ENCODE measurements at regions not wholly inside any gene's neighbourhood (a gene's known extent, or its start where the extent isn't known, plus 50 kb on each side); places are given as distances from the start of the nearest gene placed in this dataset.

DNA sequence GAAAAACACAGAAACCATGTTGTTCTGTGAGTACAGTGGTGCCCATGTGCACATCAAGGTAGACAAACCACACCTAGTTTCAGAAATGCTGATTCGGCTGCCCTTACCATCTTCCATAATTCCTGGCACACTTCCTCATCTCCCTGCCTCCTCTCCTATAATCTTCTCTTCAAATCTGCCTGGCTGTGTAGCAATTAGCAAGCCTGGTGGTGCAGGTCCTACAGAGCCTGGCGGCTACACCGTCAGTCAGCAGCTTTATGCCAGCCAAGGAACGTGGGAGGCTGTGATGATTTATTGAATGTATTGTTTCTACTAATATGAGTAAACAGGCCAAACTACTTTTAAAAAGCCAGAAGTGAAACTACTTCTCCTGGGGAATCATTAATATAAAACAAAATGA is 106.8 kb downstream of the SEMA6D start:
- Histone ChIP-seq H3K36me3 (ENCODE audit: control insufficient read depth in 2 of 2, insufficient read depth in 2 of 2, low read length in 2 of 2) (no peaks in the 10 kb centered on the region), H3K27me3 (ENCODE audit: control insufficient read depth in 2 of 2, insufficient read depth in 2 of 2, low read length in 2 of 2) (no peaks in the 10 kb centered on the region), H3K9ac (ENCODE audit: low read depth in 1 of 2, low read length in 2 of 2) (no peak overlapping the region), H3K4me3 (ENCODE audit: low read length in 2 of 2) (no peak overlapping the region), H3K9me3 (ENCODE audit: control insufficient read depth in 2 of 2, low read length in 2 of 2) (no peaks in the 10 kb centered on the region), H3K27ac (ENCODE audit: low read depth in 2 of 2, low read length in 2 of 2) (no peak overlapping the region), H3K4me1 (ENCODE audit: control insufficient read depth in 2 of 2, insufficient read depth in 2 of 2, low read length in 2 of 2) (no peaks in the 10 kb centered on the region)

DNA sequence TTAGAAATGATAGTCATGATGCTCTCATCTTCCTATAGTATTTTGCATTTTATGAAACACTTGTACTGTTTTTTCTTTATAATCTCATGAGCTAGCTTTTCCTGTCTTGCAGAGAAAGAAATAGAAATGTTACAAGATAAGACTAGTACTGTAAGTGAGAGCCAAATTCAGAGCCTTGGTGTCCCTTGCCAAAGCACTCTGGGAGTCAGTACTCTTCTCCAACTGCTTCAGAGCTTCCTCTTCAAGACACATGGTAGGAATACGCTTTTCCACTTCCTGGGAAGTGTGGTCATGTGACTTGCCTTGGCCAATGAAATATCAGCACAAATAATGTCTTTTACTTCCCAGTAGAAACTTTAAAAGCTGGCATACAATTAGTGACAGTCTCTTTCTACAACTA is 112.4 kb downstream of the SEMA6D start:
- Histone ChIP-seq H3K4me1 (ENCODE audit: control insufficient read depth in 2 of 2, insufficient read depth in 2 of 2, low read length in 2 of 2) (no peaks in the 10 kb centered on the region), H3K4me3 (ENCODE audit: low read length in 2 of 2) (no peak overlapping the region), H3K9ac (ENCODE audit: low read depth in 1 of 2, low read length in 2 of 2) (no peak overlapping the region), H3K36me3 (ENCODE audit: control insufficient read depth in 2 of 2, insufficient read depth in 2 of 2, low read length in 2 of 2) (no peaks in the 10 kb centered on the region), H3K27ac (ENCODE audit: low read depth in 2 of 2, low read length in 2 of 2) (no peak overlapping the region), H3K27me3 (ENCODE audit: control insufficient read depth in 2 of 2, insufficient read depth in 2 of 2, low read length in 2 of 2) (no peaks in the 10 kb centered on the region), H3K9me3 (ENCODE audit: control insufficient read depth in 2 of 2, low read length in 2 of 2) (no peaks in the 10 kb centered on the region)

DNA sequence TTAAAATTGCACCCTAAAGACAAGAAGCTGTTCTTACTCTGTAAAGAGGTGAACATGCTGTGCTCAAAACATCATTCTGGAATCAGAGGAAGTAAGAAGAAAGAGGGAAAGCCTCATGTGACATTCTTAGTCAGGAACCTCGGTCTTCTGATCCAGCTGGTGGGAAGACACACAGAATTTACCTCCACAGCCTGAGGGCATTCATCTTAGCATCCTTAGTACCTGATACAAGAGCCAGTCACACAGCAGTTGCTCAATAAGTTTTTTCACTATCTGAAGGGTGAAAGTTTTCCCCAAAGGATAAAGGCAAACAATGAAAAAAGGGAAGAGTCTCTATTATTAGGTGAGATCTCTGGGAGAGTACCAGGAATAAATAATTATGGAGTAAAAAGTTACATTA is 116.8 kb downstream of the SEMA6D start:
- no peak overlapping the region for H3K9ac ChIP-seq (ENCODE audit: low read depth in 1 of 2, low read length in 2 of 2)
- H3K36me3 ChIP-seq (ENCODE audit: control insufficient read depth in 2 of 2, insufficient read depth in 2 of 2, low read length in 2 of 2): no peaks in the 10 kb centered on the region
- H3K9me3 ChIP-seq (ENCODE audit: control insufficient read depth in 2 of 2, low read length in 2 of 2): no peaks in the 10 kb centered on the region
- no peaks in the 10 kb centered on the region for H3K4me1 ChIP-seq (ENCODE audit: control insufficient read depth in 2 of 2, insufficient read depth in 2 of 2, low read length in 2 of 2)
- no peak overlapping the region for H3K4me3 ChIP-seq (ENCODE audit: low read length in 2 of 2)
- no peaks in the 10 kb centered on the region for H3K27me3 ChIP-seq (ENCODE audit: control insufficient read depth in 2 of 2, insufficient read depth in 2 of 2, low read length in 2 of 2)
- H3K27ac ChIP-seq (ENCODE audit: low read depth in 2 of 2, low read length in 2 of 2): no peak overlapping the region

DNA sequence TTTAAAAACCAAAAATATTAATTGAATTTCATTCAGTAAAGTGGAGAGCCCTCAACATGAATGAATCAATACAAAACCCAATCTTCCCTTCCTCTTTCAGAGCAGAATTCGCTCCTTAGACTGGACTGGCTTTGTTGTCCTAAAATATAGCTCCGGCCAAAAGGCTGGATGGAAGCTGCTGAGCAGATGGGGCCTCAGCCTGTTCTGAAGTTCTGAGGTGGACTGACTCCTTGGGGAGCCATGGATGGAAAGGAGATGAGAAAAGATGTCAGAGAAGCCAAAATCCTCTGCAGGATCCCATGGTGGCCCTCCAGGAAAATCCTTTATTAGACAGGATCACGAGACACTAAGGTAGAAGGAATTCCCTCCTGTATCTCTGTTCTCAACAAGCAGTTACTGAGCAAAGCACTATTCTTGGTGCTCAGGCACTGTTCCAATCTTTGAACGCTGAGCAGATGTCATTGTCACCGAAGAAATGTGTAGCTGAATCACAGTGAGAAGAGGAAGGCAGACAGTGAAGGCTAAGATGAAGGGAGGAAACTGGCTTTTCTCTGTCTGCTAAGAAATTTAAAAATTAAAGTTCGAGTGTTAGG is 122.0 kb downstream of the SEMA6D start:
- H3K4me3 ChIP-seq (ENCODE audit: low read length in 2 of 2): no peak overlapping the region
- no peaks in the 10 kb centered on the region for H3K27me3 ChIP-seq (ENCODE audit: control insufficient read depth in 2 of 2, insufficient read depth in 2 of 2, low read length in 2 of 2)
- no peaks in the 10 kb centered on the region for H3K36me3 ChIP-seq (ENCODE audit: control insufficient read depth in 2 of 2, insufficient read depth in 2 of 2, low read length in 2 of 2)
- no peaks in the 10 kb centered on the region for H3K4me1 ChIP-seq (ENCODE audit: control insufficient read depth in 2 of 2, insufficient read depth in 2 of 2, low read length in 2 of 2)
- no peak overlapping the region for H3K27ac ChIP-seq (ENCODE audit: low read depth in 2 of 2, low read length in 2 of 2)
- H3K9ac ChIP-seq (ENCODE audit: low read depth in 1 of 2, low read length in 2 of 2): no peak overlapping the region
- H3K9me3 ChIP-seq (ENCODE audit: control insufficient read depth in 2 of 2, low read length in 2 of 2): no peaks in the 10 kb centered on the region

DNA sequence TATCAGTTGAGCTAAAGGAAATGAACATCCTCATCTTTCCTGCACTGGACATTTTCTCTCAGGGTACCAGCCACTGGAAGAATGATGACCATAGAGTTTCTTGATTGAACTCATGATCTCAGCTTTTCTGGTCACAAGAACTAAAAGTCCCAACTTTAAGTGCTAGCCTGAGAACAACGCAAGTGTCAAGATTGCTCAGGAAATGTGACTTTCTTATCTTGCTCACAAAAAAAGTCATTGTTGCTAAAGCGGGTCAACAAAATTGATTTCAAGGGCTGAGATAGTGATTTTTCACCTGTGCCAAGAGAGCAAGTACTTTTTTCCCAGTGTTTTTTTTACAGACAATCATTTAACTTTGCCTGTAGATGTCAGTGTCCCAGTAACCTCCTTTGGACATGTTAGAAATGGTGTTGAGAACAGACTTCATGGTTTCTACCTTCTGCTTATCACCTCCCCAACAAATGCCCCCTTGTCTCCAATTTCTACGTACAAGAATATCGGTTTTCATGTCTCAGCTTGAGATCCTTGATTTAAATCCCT is 125.9 kb downstream of the SEMA6D start:
- no peak overlapping the region for H3K27ac ChIP-seq (ENCODE audit: low read depth in 2 of 2, low read length in 2 of 2)
- no peak overlapping the region for H3K9ac ChIP-seq (ENCODE audit: low read depth in 1 of 2, low read length in 2 of 2)
- no peaks in the 10 kb centered on the region for H3K27me3 ChIP-seq (ENCODE audit: control insufficient read depth in 2 of 2, insufficient read depth in 2 of 2, low read length in 2 of 2)
- H3K4me1 ChIP-seq (ENCODE audit: control insufficient read depth in 2 of 2, insufficient read depth in 2 of 2, low read length in 2 of 2): no peaks in the 10 kb centered on the region
- H3K36me3 ChIP-seq (ENCODE audit: control insufficient read depth in 2 of 2, insufficient read depth in 2 of 2, low read length in 2 of 2): no peaks in the 10 kb centered on the region
- H3K4me3 ChIP-seq (ENCODE audit: low read length in 2 of 2): no peak overlapping the region
- no peaks in the 10 kb centered on the region for H3K9me3 ChIP-seq (ENCODE audit: control insufficient read depth in 2 of 2, low read length in 2 of 2)

DNA sequence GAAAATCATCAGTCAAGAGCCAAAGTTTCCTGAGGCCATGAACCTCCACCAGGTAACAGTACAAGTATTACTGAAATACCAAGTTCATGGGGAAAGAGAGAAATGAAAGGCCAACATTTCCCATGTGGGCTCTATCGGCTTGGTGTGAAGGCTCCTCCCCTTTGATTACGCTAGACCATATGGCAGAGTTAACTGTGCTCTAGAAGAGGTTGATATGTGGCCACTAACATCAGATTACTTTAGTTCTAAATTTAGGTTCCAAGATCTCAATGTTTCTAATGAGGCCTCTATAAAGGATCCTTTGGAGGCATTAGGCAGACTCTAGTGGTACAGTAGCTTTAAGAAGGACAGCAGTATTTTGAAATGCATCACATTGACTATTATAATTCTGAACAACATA is 127.1 kb downstream of the SEMA6D start:
- Histone ChIP-seq H3K36me3 (ENCODE audit: control insufficient read depth in 2 of 2, insufficient read depth in 2 of 2, low read length in 2 of 2) (no peaks in the 10 kb centered on the region), H3K27me3 (ENCODE audit: control insufficient read depth in 2 of 2, insufficient read depth in 2 of 2, low read length in 2 of 2) (no peaks in the 10 kb centered on the region), H3K4me3 (ENCODE audit: low read length in 2 of 2) (no peak overlapping the region), H3K27ac (ENCODE audit: low read depth in 2 of 2, low read length in 2 of 2) (no peak overlapping the region), H3K4me1 (ENCODE audit: control insufficient read depth in 2 of 2, insufficient read depth in 2 of 2, low read length in 2 of 2) (no peaks in the 10 kb centered on the region), H3K9me3 (ENCODE audit: control insufficient read depth in 2 of 2, low read length in 2 of 2) (no peaks in the 10 kb centered on the region), H3K9ac (ENCODE audit: low read depth in 1 of 2, low read length in 2 of 2) (no peak overlapping the region)

DNA sequence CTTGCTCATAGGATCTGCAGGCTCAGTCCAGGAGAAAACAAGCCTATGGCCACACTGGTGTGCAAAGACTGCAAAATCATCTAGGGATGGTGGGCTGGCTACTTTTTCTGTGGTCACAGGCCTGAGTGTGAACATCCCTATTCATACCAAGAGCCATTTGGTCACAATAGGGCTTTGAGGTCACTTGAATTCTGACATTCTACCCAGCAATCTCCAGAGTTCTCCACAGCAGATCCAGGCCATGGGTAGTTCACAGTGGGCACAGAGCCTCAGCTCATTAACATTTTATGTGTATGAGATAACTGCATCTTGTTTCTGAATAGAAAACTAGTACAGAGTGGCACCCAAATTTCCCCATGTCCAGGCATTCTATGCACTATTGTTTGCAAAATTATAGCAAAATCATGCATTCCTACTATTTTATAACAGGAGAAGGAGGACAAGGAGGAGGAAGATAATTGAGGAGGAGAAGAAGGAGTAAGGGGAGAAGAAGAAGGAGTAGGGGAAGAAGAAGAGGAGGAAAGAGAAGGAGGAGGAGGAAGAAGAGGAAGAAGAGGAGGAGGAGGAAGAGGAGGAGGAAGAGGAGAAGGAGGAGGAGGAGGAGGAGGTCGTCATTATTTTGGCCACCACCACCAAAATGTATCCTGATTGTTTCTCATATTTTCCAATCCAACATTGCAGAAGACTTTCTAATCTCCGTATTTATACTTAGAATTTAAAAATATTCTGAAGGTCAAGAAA is 129.0 kb downstream of the SEMA6D start:
- H3K4me3 ChIP-seq (ENCODE audit: low read length in 2 of 2): no peak overlapping the region
- H3K36me3 ChIP-seq (ENCODE audit: control insufficient read depth in 2 of 2, insufficient read depth in 2 of 2, low read length in 2 of 2): no peaks in the 10 kb centered on the region
- H3K4me1 ChIP-seq (ENCODE audit: control insufficient read depth in 2 of 2, insufficient read depth in 2 of 2, low read length in 2 of 2): no peaks in the 10 kb centered on the region
- H3K9ac ChIP-seq (ENCODE audit: low read depth in 1 of 2, low read length in 2 of 2): no peak overlapping the region
- H3K27me3 ChIP-seq (ENCODE audit: control insufficient read depth in 2 of 2, insufficient read depth in 2 of 2, low read length in 2 of 2): no peaks in the 10 kb centered on the region
- H3K27ac ChIP-seq (ENCODE audit: low read depth in 2 of 2, low read length in 2 of 2): no peak overlapping the region
- H3K9me3 ChIP-seq (ENCODE audit: control insufficient read depth in 2 of 2, low read length in 2 of 2): no peaks in the 10 kb centered on the region

DNA sequence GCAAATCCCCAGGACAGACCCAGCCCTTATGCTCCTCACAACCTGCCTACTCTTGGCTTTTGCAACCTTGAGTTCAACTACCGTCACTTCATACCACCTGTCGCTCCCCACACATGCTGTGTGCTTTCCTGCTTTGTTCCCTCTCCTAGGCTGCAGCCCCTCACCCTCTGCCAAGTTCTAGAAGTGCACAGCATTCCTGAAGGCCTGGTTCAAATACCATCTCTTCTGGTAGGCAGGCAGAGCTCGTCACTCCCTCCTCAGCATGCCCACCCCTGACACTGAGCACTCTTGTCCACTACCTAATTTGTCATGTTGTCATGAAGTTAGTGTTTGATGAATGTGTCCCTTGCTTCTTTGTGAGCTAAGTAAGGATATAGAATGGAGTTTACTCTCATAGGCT is 129.6 kb downstream of the SEMA6D start:
- no peaks in the 10 kb centered on the region for H3K4me1 ChIP-seq (ENCODE audit: control insufficient read depth in 2 of 2, insufficient read depth in 2 of 2, low read length in 2 of 2)
- no peaks in the 10 kb centered on the region for H3K27me3 ChIP-seq (ENCODE audit: control insufficient read depth in 2 of 2, insufficient read depth in 2 of 2, low read length in 2 of 2)
- H3K36me3 ChIP-seq (ENCODE audit: control insufficient read depth in 2 of 2, insufficient read depth in 2 of 2, low read length in 2 of 2): no peaks in the 10 kb centered on the region
- H3K27ac ChIP-seq (ENCODE audit: low read depth in 2 of 2, low read length in 2 of 2): no peak overlapping the region
- no peak overlapping the region for H3K9ac ChIP-seq (ENCODE audit: low read depth in 1 of 2, low read length in 2 of 2)
- H3K4me3 ChIP-seq (ENCODE audit: low read length in 2 of 2): no peak overlapping the region
- no peaks in the 10 kb centered on the region for H3K9me3 ChIP-seq (ENCODE audit: control insufficient read depth in 2 of 2, low read length in 2 of 2)

DNA sequence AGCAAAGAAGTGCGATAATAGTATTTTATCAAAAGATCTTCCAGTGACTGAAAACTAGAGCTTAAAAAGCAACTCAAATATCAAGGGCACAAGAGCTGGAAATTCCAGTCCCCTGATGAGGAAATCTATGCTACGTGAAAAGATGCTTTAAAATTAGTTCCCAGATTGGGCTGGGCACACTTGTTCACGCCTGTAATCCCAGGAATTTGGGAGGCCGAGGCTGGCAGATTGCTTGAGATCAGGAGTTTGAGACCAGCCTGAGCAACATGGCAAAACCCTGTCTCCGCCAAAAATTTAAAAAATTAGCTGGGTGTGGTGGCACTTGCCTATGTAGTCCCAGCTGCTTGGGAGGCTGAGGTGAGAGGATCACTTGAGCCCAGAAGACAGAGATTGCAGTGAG is 138.8 kb downstream of the SEMA6D start:
- Histone ChIP-seq H3K9me3 (ENCODE audit: control insufficient read depth in 2 of 2, low read length in 2 of 2) (no peaks in the 10 kb centered on the region), H3K4me3 (ENCODE audit: low read length in 2 of 2) (no peak overlapping the region), H3K9ac (ENCODE audit: low read depth in 1 of 2, low read length in 2 of 2) (no peak overlapping the region), H3K4me1 (ENCODE audit: control insufficient read depth in 2 of 2, insufficient read depth in 2 of 2, low read length in 2 of 2) (no peaks in the 10 kb centered on the region), H3K36me3 (ENCODE audit: control insufficient read depth in 2 of 2, insufficient read depth in 2 of 2, low read length in 2 of 2) (no peaks in the 10 kb centered on the region), H3K27ac (ENCODE audit: low read depth in 2 of 2, low read length in 2 of 2) (no peak overlapping the region), H3K27me3 (ENCODE audit: control insufficient read depth in 2 of 2, insufficient read depth in 2 of 2, low read length in 2 of 2) (no peaks in the 10 kb centered on the region)

DNA sequence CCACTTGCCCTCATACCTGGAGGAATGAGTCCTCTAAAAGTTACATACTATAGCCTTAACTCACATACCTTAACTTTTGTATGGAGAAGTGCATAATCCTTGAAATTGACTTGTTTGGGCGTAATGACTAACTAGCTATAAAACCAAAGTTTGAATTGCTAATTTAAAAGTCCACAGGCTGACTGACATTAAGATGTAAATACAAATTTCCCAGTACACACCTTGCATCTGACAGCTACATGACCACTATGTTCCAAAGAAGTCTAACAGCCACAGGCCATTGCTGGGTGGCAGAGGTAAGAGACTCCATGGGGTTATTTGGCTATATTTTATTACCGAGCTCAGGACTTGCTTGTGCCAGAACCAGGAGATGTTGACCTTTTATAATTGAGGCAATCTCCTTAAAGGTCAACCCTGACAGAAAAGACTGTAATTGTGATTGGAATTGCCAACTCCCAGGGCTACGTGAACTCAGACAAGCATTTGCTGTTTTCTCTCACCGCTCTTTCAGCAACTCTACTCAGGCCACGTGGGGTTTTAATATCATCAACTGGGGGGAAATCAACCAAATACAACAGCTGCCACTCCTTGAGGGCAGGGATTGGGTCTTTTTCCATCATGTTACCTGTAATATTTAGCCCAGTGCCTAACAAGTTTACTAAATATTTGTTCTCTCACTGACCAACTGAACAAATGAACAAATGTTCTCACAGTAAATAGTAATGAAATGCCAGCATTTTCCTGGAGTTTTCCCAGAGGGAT is 139.9 kb downstream of the SEMA6D start:
- no peaks in the 10 kb centered on the region for H3K27me3 ChIP-seq (ENCODE audit: control insufficient read depth in 2 of 2, insufficient read depth in 2 of 2, low read length in 2 of 2)
- H3K4me3 ChIP-seq (ENCODE audit: low read length in 2 of 2): no peak overlapping the region
- no peak overlapping the region for H3K27ac ChIP-seq (ENCODE audit: low read depth in 2 of 2, low read length in 2 of 2)
- no peaks in the 10 kb centered on the region for H3K9me3 ChIP-seq (ENCODE audit: control insufficient read depth in 2 of 2, low read length in 2 of 2)
- H3K9ac ChIP-seq (ENCODE audit: low read depth in 1 of 2, low read length in 2 of 2): no peak overlapping the region
- no peaks in the 10 kb centered on the region for H3K36me3 ChIP-seq (ENCODE audit: control insufficient read depth in 2 of 2, insufficient read depth in 2 of 2, low read length in 2 of 2)
- no peaks in the 10 kb centered on the region for H3K4me1 ChIP-seq (ENCODE audit: control insufficient read depth in 2 of 2, insufficient read depth in 2 of 2, low read length in 2 of 2)
